ENCODE measurements at regions not wholly inside any gene's neighbourhood (a gene's known extent, or its start where the extent isn't known, plus 50 kb on each side); places are given as distances from the start of the nearest gene placed in this dataset.

- DNase-seq, result no peak
These were observed 126.1 kb downstream of the SEC14L1 start for GRCh38 chr17:77266891-77267341.

GRCh38 chr17:77269696-77270681 lies 129.2 kb downstream of the SEC14L1 start:
- DNase-seq, result no peak

- no peak for DNase-seq
These were observed 130.6 kb downstream of the SEC14L1 start for GRCh38 chr17:77271411-77271810.

- DNase-seq, result no peak
These were observed 132.8 kb downstream of the SEC14L1 start for GRCh38 chr17:77273397-77274085.

GRCh38 chr17:77274096-77274845 lies 133.5 kb downstream of the SEC14L1 start:
- DNase-seq, result no peak

- DNase-seq, result no peak
These were observed 138.9 kb downstream of the SEC14L1 start for GRCh38 chr17:77279448-77280303.

GRCh38 chr17:77280304-77281121 lies 139.7 kb downstream of the SEC14L1 start:
- DNase-seq, result no peak

GRCh38 chr17:77281122-77281903 lies 140.5 kb downstream of the SEC14L1 start:
- peak; percentile 78 for DNase-seq

GRCh38 chr17:77281904-77282367 lies 141.2 kb downstream of the SEC14L1 start:
- peak; percentile 20 for DNase-seq

GRCh38 chr17:77282524-77283515 lies 142.1 kb downstream of the SEC14L1 start:
- peak; percentile 9 for DNase-seq

- DNase-seq, result no peak
These were observed 143.4 kb downstream of the SEC14L1 start for GRCh38 chr17:77284023-77284617.

- peak; percentile 15 for DNase-seq
These were observed 145.0 kb downstream of the SEC14L1 start for GRCh38 chr17:77285594-77286390.

GRCh38 chr17:77286391-77286640 lies 145.5 kb downstream of the SEC14L1 start:
- no peak for DNase-seq

GRCh38 chr17:77286641-77287431 lies 146.1 kb downstream of the SEC14L1 start:
- DNase-seq, result no peak

GRCh38 chr17:77287432-77288068 lies 146.8 kb downstream of the SEC14L1 start:
- no peak for DNase-seq

- DNase-seq, result no peak
These were observed 147.4 kb downstream of the SEC14L1 start for GRCh38 chr17:77288115-77288619.

All from NCI-H146 (cell line).